ENCODE measurements at regions not wholly inside any gene's neighbourhood (a gene's known extent, or its start where the extent isn't known, plus 50 kb on each side); places are given as distances from the start of the nearest gene placed in this dataset.

GRCh38 chr22:26789951-26790350 lies 132.6 kb downstream of the MIAT start:
- ATAC-seq, result no peak
- DNase-seq, result no peak
- no peaks in the 10 kb centered on the region for H3K4me1 ChIP-seq (ENCODE audit: low read depth)
- TF ChIP-seq, protein P1, sequence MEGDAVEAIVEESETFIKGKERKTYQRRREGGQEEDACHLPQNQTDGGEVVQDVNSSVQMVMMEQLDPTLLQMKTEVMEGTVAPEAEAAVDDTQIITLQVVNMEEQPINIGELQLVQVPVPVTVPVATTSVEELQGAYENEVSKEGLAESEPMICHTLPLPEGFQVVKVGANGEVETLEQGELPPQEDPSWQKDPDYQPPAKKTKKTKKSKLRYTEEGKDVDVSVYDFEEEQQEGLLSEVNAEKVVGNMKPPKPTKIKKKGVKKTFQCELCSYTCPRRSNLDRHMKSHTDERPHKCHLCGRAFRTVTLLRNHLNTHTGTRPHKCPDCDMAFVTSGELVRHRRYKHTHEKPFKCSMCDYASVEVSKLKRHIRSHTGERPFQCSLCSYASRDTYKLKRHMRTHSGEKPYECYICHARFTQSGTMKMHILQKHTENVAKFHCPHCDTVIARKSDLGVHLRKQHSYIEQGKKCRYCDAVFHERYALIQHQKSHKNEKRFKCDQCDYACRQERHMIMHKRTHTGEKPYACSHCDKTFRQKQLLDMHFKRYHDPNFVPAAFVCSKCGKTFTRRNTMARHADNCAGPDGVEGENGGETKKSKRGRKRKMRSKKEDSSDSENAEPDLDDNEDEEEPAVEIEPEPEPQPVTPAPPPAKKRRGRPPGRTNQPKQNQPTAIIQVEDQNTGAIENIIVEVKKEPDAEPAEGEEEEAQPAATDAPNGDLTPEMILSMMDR (IDR thresholded peaks at IDR 0.05), result no peak
- no peaks in the 10 kb centered on the region for H3K9me3 ChIP-seq
- intact Hi-C loops (cut with DNase I, micrococcal nuclease), result no loop called here
- no peak overlapping the region for H3K4me3 ChIP-seq
- no peaks in the 10 kb centered on the region for H3K36me3 ChIP-seq (ENCODE audit: low read depth)

GRCh38 chr22:26792522-26792921 lies 135.1 kb downstream of the MIAT start:
- no peaks in the 10 kb centered on the region for H3K4me1 ChIP-seq (ENCODE audit: low read depth)
- ATAC-seq (no peak), DNase-seq (no peak)
- intact Hi-C loops (cut with DNase I, micrococcal nuclease), result no loop called here
- no peaks in the 10 kb centered on the region for H3K36me3 ChIP-seq (ENCODE audit: low read depth)
- no peaks in the 10 kb centered on the region for H3K9me3 ChIP-seq
- no peak overlapping the region for H3K4me3 ChIP-seq
- TF ChIP-seq, protein P1 (IDR thresholded peaks at IDR 0.05), result no peak

GRCh38 chr22:26796785-26797184 lies 139.4 kb downstream of the MIAT start:
- Histone ChIP-seq H3K4me1 (ENCODE audit: low read depth) (peaks cover 5% of the 10 kb centered on the region), H3K36me3 (ENCODE audit: low read depth) (no peaks in the 10 kb centered on the region), H3K4me3 (no peak overlapping the region), H3K9me3 (no peaks in the 10 kb centered on the region)
- DNase-seq, result no peak
- TF ChIP-seq, protein P1 (IDR thresholded peaks at IDR 0.05), result no peak
- no peak for ATAC-seq
- intact Hi-C loops (cut with DNase I, micrococcal nuclease), result no loop called here

GRCh38 chr22:26797910-26798309 lies 140.5 kb downstream of the MIAT start:
- TF ChIP-seq, protein P1 (IDR thresholded peaks at IDR 0.05), result no peak
- intact Hi-C loops (cut with DNase I, micrococcal nuclease), result no loop called here
- Histone ChIP-seq H3K4me1 (ENCODE audit: low read depth) (peaks cover 5% of the 10 kb centered on the region), H3K36me3 (ENCODE audit: low read depth) (no peaks in the 10 kb centered on the region), H3K4me3 (no peak overlapping the region), H3K9me3 (no peaks in the 10 kb centered on the region)
- ATAC-seq (no peak), DNase-seq (peak in 1 of 3 donors; percentile 10)

- peaks cover 5% of the 10 kb centered on the region for H3K4me1 ChIP-seq (ENCODE audit: low read depth)
- peak; percentile 90 for ATAC-seq
- DNase-seq, result peak; percentile 46 to 70 (median 60)
- intact Hi-C loops (cut with DNase I, micrococcal nuclease), result no loop called here
- no peak overlapping the region for H3K4me3 ChIP-seq
- no peaks in the 10 kb centered on the region for H3K36me3 ChIP-seq (ENCODE audit: low read depth)
- H3K9me3 ChIP-seq, result no peaks in the 10 kb centered on the region
- TF ChIP-seq, protein P1 (IDR thresholded peaks at IDR 0.05), result no peak
Measured at GRCh38 chr22:26798462-26799065, 141.2 kb downstream of the MIAT start.

DNA sequence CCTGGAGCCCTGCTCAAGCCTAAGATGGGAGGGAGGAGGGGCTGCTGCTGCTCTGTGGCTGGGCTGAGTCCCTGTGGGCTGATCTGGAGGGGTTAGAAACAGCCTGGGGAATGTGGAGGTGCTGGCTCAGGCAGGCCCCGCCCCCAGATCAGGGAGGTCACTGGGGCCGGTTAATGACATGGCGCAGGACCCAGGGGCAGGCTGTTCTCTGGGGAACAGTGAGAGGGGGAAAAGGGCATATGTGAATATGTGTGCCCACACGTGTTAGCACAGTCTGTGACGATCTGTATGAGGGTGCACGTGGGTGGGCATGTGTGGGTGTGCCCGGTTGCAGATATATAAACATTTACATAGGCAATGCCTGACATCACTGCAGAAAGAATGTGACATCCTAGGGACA lies 143.5 kb downstream of the MIAT start:
- TF ChIP-seq, protein P1 (IDR thresholded peaks at IDR 0.05), result no peak
- no peak overlapping the region for H3K4me3 ChIP-seq
- DNase-seq (no peak), ATAC-seq (no peak)
- no peaks in the 10 kb centered on the region for H3K36me3 ChIP-seq (ENCODE audit: low read depth)
- intact Hi-C loops (cut with DNase I, micrococcal nuclease), result no loop called here
- H3K4me1 ChIP-seq (ENCODE audit: low read depth), result peaks cover 5% of the 10 kb centered on the region
- H3K9me3 ChIP-seq, result no peaks in the 10 kb centered on the region
